SK-N-SH (cell line): ENCODE measurements at regions not wholly inside any gene's neighbourhood (a gene's known extent, or its start where the extent isn't known, plus 50 kb on each side); places are given as distances from the start of the nearest gene placed in this dataset.

Experiments
- EZH2phosphoT487 ChIP-seq: fragments of 200-600 bp; sonication (generic); IDR thresholded peaks from 2 replicates; pipeline ENCODE4 v1.6.1; 2017; ENCODE audit warnings: low read depth, mixed run types, mild to moderate bottlenecking, antibody characterized with exemption, moderate library complexity, borderline replicate concordance
- POLR2AphosphoS5 ChIP-seq: IDR thresholded peaks from 2 replicates; pipeline ENCODE4 v1.6.1; 2012; ENCODE audit warnings: low read depth, low read length
- RXRA ChIP-seq: IDR thresholded peaks from 2 replicates; pipeline ENCODE4 v1.4.0; 2012; ENCODE audit warnings: low read depth, mild to moderate bottlenecking, borderline replicate concordance
- TCF12 ChIP-seq: IDR thresholded peaks from 2 replicates; pipeline ENCODE4 v1.4.0; 2012

- TF ChIP-seq TCF12 (no peak), EZH2phosphoT487 (no peak), POLR2AphosphoS5 (no peak), RXRA (no peak)
Observed at GRCh38 chr5:172553903-172554302, 87.2 kb upstream of the NEURL1B start.
